HG02981 (cell line): ENCODE measurements at regions not wholly inside any gene's neighbourhood (a gene's known extent, or its start where the extent isn't known, plus 50 kb on each side); places are given as distances from the start of the nearest gene placed in this dataset.
"Not testable (repeated sequence)": the region's sequence is repeated elsewhere in the genome, so short reads cannot be mapped to it uniquely, and the experiment has no call there.

Source experiments
- ATAC-seq: cut with Tn5 transposase; IDR thresholded peaks from one replicate; pipeline ENCODE4 v1.9.1; 2021; ENCODE audit warnings: mild to moderate bottlenecking, moderate library complexity; ENCODE audit not compliant: unreplicated experiment

DNA sequence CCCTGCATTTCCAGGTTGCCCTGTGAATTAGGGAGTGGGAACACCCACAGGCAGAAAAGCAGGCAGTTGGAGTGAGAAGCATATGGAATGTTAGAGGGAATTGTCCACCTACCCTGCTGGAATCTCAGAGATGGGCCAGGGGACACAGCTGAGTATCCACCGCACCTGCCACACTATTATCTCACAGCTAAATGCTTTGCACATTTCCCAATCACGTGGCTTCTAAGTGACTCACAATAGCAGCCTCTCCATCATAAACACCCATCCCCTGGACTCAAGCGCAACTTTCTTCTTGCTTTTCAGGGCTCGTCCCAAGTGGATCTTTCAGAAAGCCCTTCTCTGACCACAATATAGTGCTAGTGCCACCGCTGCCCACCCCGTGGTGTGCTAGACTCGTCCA is 389.0 kb upstream of the LMCD1 start:
- ATAC-seq, result no peak

DNA sequence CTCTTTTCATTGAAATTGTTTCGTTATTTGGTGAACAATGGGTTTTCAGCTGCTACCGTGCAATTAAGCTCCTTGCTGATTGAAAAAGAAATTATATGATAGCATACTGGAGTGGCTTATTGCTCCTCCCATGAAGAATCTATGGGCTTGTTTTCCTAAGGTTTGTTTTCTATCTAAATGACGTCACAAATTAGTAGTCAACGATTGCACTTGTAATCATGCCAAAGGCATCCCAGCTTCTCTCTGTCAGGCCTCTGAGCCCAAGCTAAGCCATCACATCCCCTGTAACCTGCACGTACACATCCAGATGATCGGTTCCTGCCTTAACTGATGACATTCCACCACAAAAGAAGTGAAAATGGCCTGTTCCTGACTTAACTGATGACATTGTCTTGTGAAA is 388.0 kb upstream of the LMCD1 start:
- no peak for ATAC-seq

DNA sequence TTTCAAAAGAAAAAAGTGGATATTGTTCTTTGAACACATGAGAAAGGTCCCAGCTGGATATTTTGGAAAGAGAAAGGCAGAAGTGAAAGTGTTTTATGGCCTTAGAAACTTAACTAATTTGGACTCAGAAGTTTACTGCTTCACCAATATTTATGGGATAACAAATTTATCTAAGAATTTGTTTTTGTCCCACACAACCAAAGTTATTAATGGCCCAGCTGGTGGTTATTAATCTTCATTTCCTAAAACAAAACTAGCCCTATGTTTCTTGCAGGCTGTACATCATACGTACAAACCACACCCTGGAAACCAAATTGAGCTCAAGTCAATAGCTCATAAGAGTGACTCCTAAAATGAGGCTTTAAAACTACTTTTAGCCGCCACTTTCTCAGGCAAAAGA is 372.9 kb upstream of the LMCD1 start:
- ATAC-seq, result no peak

DNA sequence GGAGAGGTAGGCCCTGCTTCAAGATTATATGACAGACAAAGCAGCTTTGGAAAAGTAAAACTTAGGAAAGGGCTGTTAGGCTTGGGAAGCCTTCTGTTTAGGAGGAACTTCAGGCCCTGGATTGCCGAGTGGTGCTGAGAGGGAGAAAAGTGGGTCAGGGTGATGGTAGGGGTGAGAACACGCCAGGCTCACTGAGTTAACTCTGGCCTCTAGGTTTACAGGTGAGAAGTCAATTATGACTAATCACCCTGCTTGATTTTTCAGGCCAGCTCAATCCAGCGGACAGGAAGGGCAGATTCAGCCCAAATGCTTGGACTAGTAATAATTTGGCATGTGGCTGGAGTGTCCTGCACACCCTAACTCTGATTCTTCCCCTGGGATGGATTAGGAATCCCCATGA is 365.1 kb upstream of the LMCD1 start:
- no peak for ATAC-seq

DNA sequence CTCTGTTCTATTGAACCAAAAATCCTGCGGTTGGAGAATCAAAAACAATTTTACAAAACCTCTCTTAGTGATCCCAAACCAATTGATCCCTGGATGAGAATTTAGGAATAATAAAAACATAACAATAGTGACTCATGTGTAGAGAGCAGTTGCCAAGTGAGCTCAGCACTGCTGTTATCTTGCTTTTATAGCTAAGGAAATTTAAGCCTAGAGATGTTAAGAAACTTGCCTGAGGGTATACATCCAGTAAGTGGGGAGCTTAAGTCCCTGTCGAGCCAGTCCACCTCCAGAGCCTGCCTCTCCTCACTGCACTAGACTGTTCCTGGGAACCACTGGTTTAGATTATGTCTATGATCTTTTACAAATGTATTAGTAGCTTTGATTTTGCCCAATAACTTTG is 358.4 kb upstream of the LMCD1 start:
- ATAC-seq, result no peak

DNA sequence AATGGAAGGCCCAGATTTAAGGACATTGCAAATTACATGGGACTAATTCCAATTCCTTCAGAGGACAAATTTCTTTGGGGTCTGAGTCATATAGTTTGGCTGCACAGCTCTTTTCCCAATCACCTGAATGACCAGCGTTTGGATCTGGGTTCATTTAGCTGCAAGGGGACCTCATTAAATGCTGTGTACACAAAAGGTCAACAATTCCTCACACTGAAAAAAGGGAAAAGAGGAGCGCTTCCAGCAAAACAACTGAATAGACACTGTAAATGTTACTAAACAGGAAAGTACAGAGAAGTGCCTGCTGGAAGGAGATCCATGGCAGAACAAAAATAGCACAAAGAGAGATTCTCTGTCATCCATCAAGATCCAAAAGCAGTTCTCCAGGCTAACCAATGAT is 356.0 kb upstream of the LMCD1 start:
- no peak for ATAC-seq

DNA sequence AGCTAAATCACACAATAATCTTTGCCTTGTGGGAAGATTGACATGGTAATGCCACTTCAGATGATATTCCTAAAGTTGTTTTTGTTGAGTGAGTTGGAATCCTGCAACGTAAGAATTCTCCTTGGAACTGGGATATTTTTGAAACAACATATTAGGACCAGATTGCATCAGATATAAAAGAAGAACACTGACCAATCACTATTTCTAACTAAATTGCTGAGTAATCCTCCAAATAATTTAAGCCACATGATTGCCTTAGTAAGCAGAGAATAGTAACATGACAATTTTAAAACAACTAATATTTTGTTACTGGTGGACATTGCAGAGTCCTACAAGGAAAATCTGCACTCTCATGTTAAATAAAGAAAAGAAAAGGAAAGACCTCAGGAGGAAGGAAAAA is 353.9 kb upstream of the LMCD1 start:
- ATAC-seq, result no peak

DNA sequence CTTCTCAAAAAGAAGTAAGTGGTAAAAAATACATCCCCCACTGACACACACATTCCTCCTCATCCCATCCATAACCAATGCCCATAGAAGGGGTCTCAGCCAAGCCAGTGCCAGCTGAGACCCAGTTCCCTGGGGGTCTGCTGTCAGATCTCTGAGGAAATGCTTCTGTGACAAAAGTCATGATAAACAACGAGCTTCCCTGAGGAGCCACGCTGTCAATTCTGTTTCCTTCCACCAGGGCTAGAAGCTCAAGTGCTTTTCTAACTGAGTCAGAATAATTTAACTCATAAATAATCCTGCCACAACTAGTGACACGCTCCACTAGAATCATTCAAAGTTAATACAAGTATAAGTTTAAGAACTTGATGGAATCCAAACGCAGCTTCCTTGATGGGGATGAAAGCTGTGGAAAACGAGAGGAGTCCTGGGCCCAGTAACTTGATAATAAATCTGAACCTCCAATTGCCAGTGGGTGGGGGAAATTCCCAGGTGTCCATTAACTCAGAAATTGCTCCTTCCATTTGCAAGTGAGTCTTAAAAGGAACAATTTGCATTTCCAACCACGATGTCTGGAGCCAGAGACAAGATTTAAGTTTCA is 348.7 kb upstream of the LMCD1 start:
- ATAC-seq, result no peak

DNA sequence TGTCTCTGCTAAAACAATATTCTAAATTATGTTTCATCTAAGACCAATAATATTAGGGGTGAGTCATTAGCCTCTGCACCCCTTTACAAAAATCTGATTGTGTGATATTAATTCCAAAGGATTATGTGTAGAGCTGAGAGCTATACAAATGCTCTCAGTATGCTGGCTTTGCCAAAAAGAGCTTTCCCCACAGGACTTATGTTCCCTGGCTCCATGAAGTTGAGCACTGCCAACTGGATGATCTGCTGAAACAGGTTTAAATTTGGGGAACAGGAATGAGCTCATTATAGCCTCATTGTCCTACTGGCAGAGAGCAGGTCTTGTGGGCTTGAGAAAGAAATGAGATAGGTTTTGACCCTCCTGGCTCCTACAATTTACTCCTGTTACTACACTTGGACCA is 347.8 kb upstream of the LMCD1 start:
- no peak for ATAC-seq

DNA sequence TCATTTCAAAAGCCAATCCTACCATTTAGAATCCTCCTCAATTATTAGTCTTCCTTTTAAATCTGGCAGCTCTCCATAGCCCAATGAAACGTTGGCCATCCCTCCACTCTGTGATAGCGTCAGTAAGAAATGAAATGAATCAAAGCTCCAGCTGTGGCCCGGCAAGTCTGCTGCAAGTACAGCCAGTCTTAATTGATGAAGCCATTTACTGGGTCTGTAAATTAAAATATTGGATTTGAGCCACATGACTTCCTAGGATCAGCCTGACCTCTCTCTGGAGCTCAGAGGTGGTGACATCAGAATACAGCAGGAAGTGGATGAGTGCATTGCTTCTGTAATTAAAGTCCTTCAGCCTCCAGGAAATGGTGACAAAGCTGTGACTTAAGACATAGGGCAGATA is 347.0 kb upstream of the LMCD1 start:
- no peak for ATAC-seq

DNA sequence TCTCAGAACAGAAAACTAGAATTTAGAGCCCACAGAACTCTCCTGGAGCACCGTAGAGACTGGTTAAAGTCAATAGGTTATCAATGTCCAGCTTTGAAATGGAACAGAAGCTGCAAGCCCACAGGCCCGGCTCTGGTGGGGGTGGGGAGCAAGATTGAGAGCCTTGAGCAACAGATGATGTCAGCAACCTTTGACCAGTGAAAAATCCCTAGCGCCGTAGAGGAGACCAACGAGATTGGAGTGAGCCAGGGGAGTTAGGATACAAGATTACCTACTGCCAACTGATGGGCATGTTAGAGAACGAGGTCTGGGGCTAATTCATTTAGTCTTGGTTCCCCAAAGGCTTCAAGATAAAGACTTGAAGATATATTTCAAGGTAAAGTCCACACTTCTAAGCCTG is 345.5 kb upstream of the LMCD1 start:
- no peak for ATAC-seq

DNA sequence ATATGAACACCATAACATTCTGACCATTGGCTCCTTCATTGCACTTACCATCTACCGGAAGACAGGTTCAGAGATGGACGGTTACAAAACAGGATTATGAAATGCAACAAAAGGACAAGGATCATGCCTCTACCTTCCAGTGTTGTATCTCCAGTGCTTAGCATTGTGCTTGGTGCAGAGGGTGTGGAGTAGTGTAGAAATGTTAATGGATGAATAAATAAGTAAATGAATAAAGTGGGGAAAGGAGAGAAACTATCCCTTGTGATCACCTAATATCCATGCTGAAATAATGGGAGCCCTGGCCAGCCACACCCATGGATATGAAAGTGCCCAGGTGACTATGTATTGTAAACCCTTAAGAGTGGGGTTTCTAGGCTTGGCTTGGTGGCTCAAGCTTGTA is 344.8 kb upstream of the LMCD1 start:
- no peak for ATAC-seq

DNA sequence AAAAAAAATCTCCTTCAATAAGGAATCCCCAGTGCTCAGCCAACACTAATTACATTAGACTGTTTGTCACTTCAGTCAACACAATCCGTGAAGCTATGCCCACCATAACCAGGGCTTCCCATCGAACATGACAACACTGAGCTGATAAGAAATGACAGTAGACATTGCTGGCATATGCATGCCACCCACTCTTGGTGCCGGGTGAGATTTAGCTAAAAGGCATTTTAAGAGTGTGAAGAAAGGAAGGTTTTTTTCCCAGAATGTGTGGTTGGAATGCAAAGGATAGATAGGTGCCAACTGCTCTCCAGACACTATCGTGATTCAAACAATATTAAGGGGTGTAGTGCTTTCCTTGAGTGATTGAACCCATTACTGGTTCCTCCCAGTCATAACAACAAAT is 344.0 kb upstream of the LMCD1 start:
- ATAC-seq, result no peak

DNA sequence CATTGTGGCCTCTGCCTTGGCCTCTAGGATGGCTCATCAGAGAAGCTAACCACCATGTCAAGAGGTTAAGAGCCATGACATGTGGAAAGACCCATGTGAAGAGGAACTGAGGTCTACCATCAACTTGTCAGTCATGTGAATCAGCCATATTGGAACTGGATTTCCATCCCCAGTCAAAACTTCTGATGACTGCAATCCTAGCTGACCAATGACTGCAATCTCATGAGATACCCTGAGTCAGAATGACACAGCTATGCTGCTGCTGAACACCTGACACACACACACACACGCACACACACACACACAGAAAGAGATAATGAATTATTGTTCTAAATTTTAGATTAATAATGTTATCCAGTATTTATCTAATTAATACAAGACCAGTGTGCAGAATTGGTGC is 337.5 kb upstream of the LMCD1 start:
- ATAC-seq, result no peak

DNA sequence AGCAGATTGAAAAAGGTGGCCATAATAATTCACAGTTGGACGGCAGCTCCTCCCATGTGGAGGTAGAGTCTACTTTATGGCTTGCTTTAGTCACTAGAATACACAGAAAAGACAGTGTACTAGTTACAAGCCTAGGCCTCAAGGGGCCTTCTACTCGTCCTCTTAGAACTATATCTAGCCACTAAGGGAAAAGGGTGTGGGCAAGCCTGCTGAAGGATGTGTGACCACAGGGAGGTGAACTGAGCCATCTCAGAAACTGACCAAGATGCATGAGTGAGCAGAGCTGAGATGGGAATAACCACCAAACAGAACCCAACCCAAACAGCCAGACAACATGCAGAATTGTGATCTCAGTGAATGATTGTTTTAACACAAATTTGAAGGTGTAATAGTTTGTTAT is 335.6 kb upstream of the LMCD1 start:
- no peak for ATAC-seq

DNA sequence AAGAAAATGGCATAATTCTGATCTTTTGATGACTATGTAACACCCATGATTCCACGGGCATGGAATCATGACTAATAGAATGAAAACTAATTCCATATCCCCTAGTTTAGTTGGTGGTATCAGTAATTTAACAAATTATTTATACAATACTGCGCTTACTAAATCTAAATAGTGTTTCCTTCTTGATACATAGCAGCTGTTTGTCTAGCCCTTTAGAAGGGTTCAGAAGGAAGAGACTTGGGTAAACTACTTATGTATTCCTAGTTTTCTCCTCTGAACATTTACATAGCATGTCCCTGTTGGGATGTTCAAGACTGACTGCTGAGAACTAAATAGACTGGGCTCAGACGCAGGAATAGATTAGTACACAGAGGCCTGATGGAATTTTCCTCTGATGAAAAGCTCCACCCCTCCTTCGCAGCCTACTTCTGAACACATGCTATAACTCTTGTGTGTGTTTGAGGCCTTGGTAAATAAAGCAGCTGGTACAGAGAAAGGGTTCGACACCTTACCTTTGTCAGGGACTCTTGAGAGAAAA is 330.6 kb upstream of the LMCD1 start:
- ATAC-seq, result no peak

DNA sequence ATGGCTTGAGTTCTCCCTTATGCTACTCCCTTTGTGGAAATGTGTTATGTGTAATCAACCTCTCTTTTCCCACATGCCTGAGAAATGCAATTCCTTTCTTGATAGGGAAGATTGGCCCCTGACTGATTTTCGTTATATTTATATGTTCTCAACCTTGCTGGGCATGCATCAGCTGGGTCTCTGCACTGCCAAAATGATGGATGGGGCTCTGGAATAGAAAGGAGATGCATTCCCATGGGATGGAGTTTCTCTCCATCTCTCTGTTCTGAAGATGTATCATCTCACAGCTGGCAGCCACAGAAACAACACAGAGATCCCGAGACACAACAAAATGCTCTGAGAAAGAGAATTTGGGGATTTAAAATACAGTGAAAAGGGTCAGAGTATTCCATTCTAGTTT is 327.7 kb upstream of the LMCD1 start:
- ATAC-seq, result no peak

DNA sequence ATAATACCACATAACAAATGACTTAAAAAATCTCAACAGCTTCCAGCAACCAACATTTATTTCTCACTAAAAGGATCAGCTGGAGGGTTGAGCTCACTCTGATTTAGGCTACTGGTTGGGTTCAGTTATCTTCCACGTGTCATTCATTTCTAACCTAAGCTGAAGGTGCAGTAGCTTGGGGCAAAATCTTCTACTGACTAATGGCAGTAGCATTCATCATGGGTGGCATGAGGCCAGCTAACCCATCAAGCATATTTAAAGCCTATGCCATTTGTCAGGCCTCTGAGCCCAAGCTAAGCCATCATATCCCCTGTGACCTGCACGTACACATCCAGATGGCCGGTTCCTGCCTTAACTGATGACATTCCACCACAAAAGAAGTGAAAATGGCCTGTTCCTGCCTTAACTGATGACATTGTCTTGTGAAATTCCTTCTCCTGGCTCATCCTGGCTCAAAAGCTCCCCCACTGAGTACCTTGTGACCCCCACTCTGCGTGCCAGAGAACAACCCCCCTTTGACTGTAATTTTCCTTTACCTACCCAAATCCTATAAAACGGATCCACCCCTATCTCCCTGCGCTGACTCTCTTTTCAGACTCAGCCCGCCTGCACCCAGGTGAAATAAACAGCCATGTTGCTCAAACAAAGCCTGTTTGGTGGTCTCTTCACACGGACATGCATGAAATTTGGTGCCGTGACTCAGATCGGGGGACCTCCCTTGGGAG is 324.7 kb upstream of the LMCD1 start:
- not testable (repeated sequence) for ATAC-seq

DNA sequence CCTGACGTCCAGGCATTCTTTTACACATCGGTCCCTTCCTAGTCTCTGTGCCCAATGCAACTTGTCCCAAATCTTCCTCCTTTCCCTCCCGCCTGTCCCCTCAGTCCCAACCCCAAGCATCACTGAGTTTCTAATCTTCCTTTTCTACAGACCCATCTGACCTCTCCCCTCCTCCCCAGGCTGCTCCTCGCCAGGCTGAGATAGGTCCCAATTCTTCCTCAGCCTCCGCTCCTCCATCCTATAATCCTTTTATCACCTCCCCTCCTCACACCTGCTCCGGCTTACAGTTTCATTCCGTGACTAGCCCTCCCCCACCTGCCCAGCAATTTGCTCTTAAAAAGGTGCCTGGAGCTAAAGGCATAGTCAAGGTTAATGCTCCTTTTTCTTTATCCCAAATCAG is 323.1 kb upstream of the LMCD1 start:
- ATAC-seq, result not testable (repeated sequence)

DNA sequence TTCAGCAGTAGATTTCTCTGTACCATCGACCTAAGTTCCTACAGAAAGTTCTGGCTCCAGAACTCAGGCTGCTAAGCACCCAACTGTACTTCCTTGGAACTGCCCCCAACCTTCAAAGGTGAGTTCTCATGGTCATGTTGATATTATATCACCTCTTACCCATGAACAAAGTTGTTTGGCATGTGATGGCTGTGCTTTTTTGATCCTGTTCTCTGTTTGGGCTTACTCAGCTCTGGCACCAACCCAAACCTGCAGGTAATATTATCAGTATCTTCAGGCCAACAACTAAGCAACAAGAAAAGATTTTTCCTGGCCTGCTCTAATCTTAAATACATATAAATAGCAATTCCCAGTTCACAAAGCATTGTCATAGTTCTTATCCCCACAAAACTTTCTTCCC is 318.7 kb upstream of the LMCD1 start:
- ATAC-seq, result no peak

DNA sequence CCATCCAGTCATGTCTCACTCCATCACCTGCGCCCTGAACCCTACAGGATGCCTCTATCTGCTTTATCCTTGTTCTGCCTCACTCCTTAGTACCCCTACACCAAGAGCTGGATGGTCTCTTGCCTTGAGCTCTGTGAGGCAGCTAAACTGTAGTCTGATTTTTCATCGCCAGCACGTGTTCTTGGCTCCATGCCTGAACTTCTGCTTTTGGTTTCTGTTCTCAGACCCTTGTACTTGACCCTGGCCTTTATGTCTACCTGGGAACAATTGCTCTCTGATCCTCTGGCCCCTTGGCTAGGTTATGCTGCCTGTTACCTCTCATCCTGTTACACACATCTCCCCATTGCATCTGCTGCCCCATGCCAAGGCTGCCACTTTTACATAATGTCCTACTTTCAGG is 318.0 kb upstream of the LMCD1 start:
- peak; percentile 65 for ATAC-seq

DNA sequence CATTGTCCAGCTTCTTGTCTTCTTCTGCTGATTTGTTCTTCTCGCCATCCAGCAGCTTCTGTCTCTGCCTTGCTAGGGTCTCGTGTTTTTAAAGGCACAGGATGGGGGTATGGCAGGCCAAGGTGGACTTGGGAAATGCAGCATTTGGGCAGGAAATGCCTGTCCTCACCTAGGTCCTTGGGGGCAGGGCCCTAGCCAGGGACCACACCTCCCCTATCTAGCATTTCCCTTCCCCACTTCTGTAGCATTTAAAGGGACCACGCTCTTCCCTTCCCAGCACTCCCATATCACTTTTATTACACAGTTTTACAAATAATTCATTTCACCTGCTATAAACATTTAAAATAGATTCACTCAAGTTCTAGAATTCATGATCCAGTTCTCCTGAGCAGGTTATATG is 315.4 kb upstream of the LMCD1 start:
- ATAC-seq, result no peak

DNA sequence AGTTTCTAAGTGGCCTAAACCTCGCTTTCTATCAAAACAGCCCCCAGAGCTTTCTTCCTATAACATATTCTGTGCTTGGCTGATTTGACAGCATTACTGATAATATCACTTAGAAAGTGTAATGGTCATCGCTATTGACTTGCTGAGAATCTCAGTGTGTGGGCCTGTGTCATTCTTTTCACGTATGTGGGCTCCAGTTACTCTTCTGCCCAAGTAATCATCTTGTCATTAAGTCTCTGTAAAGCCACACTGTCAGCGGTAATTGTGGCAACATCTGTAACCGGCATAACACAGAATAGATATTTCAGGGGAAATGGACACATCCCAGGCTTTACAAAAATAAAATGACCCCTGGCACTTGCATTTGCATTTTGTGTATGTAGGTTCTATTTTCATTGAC is 313.6 kb upstream of the LMCD1 start:
- ATAC-seq, result no peak
